Thymus (tissue), 11 donors: ENCODE measurements at regions not wholly inside any gene's neighbourhood (a gene's known extent, or its start where the extent isn't known, plus 50 kb on each side); places are given as distances from the start of the nearest gene placed in this dataset.
"Not testable (repeated sequence)": the region's sequence is repeated elsewhere in the genome, so short reads cannot be mapped to it uniquely, and the experiment has no call there.

Experiments used
- DNase-seq, 9 donors: peaks; one replicate each; pipeline ENCODE4 v3.0.0-alpha.2; 2013; ENCODE audit warnings: low spot score in 9 of 9, low read depth in 6 of 9, missing footprints in 1 of 9
- H3K27ac ChIP-seq, 2 donors: one replicate each; pipeline ENCODE4 v1.5.1; 2013; ENCODE audit warnings: control low read depth in 1 of 2, low read depth in 1 of 2, low read length in 1 of 2, mild to moderate bottlenecking in 1 of 2, moderate library complexity in 1 of 2
- H3K27me3 ChIP-seq, 2 donors: one replicate each; pipeline ENCODE4 v1.5.1; 2013; ENCODE audit warnings: low read length in 1 of 2; ENCODE audit not compliant: control insufficient read depth in 2 of 2, insufficient read depth in 1 of 2
- H3K36me3 ChIP-seq, 2 donors: one replicate each; pipeline ENCODE4 v1.5.1; 2013; ENCODE audit warnings: low read length in 1 of 2, mild to moderate bottlenecking in 1 of 2, moderate library complexity in 1 of 2; ENCODE audit not compliant: control insufficient read depth in 2 of 2, insufficient read depth in 2 of 2
- H3K4me1 ChIP-seq, 2 donors: one replicate each; pipeline ENCODE4 v1.5.1; 2013; ENCODE audit warnings: low read length in 2 of 2; ENCODE audit not compliant: control insufficient read depth in 2 of 2, insufficient read depth in 2 of 2
- H3K4me3 ChIP-seq, 2 donors: one replicate each; pipeline ENCODE4 v1.5.1; 2013; ENCODE audit warnings: low read length in 2 of 2, control low read depth in 1 of 2, mild to moderate bottlenecking in 1 of 2
- H3K9me3 ChIP-seq, 2 donors: one replicate each; pipeline ENCODE4 v1.5.1; 2013; ENCODE audit warnings: low read length in 1 of 2, mild to moderate bottlenecking in 1 of 2; ENCODE audit not compliant: control insufficient read depth in 2 of 2, insufficient read depth in 1 of 2
- WGBS: extraction: QIAGEN DNeasy Blood & Tissue Kit; methylation state at CpG from one replicate; pipeline ENCODE4 v1.1.7; 2013; 5-methylcytosine and 5-hydroxymethylcytosine counted together
- donor health status: healthy.

- no peaks in the 10 kb centered on the region for H3K4me1 ChIP-seq
- H3K9me3 ChIP-seq, result no peaks in the 10 kb centered on the region
- H3K4me3 ChIP-seq, result no peak overlapping the region
- no peak overlapping the region for H3K27ac ChIP-seq
- no peaks in the 10 kb centered on the region for H3K27me3 ChIP-seq
- DNase-seq, result no peak
- H3K36me3 ChIP-seq, result no peaks in the 10 kb centered on the region
Measured at GRCh38 chrX:113800955-113801354, 782.9 kb upstream of the HTR2C start.

GRCh38 chrX:113793563-113793962, 790.3 kb upstream of the HTR2C start:
- Histone ChIP-seq H3K27me3 (no peaks in the 10 kb centered on the region), H3K4me3 (no peak overlapping the region), H3K9me3 (no peaks in the 10 kb centered on the region), H3K36me3 (no peaks in the 10 kb centered on the region), H3K27ac (no peak overlapping the region), H3K4me1 (no peaks in the 10 kb centered on the region)
- DNase-seq, result no peak
- 96% methylated on average over 4 of the region's 4 CpGs for WGBS

GRCh38 chrX:113790987-113791386, 792.9 kb upstream of the HTR2C start:
- Histone ChIP-seq H3K27me3 (no peaks in the 10 kb centered on the region), H3K9me3 (no peaks in the 10 kb centered on the region), H3K4me3 (no peak overlapping the region), H3K36me3 (no peaks in the 10 kb centered on the region), H3K4me1 (no peaks in the 10 kb centered on the region), H3K27ac (no peak overlapping the region)
- 79% methylated on average over 1 of the region's 1 CpG for WGBS
- no peak for DNase-seq

GRCh38 chrX:113784754-113785153, 799.1 kb upstream of the HTR2C start:
- H3K9me3 ChIP-seq, H3K4me1 ChIP-seq, DNase-seq, H3K27me3 ChIP-seq, H3K27ac ChIP-seq, H3K4me3 ChIP-seq, H3K36me3 ChIP-seq: not testable (repeated sequence)
- 93% methylated on average over 6 of the region's 6 CpGs for WGBS

GRCh38 chrX:113770806-113771205, 813.1 kb upstream of the HTR2C start:
- DNase-seq, result no peak
- no peaks in the 10 kb centered on the region for H3K27me3 ChIP-seq
- H3K9me3 ChIP-seq, result no peaks in the 10 kb centered on the region
- 97% methylated on average over 2 of the region's 2 CpGs for WGBS
- H3K4me1 ChIP-seq, result no peaks in the 10 kb centered on the region
- no peaks in the 10 kb centered on the region for H3K36me3 ChIP-seq
- no peak overlapping the region for H3K27ac ChIP-seq
- no peak overlapping the region for H3K4me3 ChIP-seq

- Histone ChIP-seq H3K4me3 (no peak overlapping the region), H3K4me1 (no peaks in the 10 kb centered on the region), H3K27me3 (no peaks in the 10 kb centered on the region), H3K9me3 (no peaks in the 10 kb centered on the region), H3K36me3 (no peaks in the 10 kb centered on the region), H3K27ac (no peak overlapping the region)
- 93% methylated on average over 4 of the region's 4 CpGs for WGBS
- no peak for DNase-seq
Measured at GRCh38 chrX:113770071-113770470, 813.8 kb upstream of the HTR2C start.

GRCh38 chrX:113759422-113759821, 824.5 kb upstream of the HTR2C start:
- Histone ChIP-seq H3K4me3 (no peak overlapping the region), H3K4me1 (no peaks in the 10 kb centered on the region), H3K9me3 (no peaks in the 10 kb centered on the region), H3K36me3 (no peaks in the 10 kb centered on the region), H3K27me3 (no peaks in the 10 kb centered on the region), H3K27ac (no peak overlapping the region)
- DNase-seq, result no peak
- 93% methylated on average over 2 of the region's 2 CpGs for WGBS

GRCh38 chrX:113747274-113747973, 836.5 kb upstream of the HTR2C start:
- Histone ChIP-seq H3K36me3 (no peaks in the 10 kb centered on the region), H3K27ac (no peak overlapping the region), H3K4me1 (no peaks in the 10 kb centered on the region), H3K9me3 (no peaks in the 10 kb centered on the region), H3K4me3 (no peak overlapping the region), H3K27me3 (no peaks in the 10 kb centered on the region)
- no peak for DNase-seq
- WGBS, result 23% methylated on average over 1 of the region's 1 CpG

- no peak for DNase-seq
- H3K27me3 ChIP-seq, result no peaks in the 10 kb centered on the region
- H3K4me1 ChIP-seq, result no peaks in the 10 kb centered on the region
- no peaks in the 10 kb centered on the region for H3K9me3 ChIP-seq
- WGBS, result 19% methylated on average over 1 of the region's 1 CpG
- no peaks in the 10 kb centered on the region for H3K36me3 ChIP-seq
- H3K27ac ChIP-seq, result no peak overlapping the region
- no peak overlapping the region for H3K4me3 ChIP-seq
Measured at GRCh38 chrX:113743069-113743468, 840.8 kb upstream of the HTR2C start.
